DMS 273 treated with DMSO at 0.1 percent for 48 hours (cell line): ENCODE measurements at regions not wholly inside any gene's neighbourhood (a gene's known extent, or its start where the extent isn't known, plus 50 kb on each side); places are given as distances from the start of the nearest gene placed in this dataset.
"Not testable (repeated sequence)": the region's sequence is repeated elsewhere in the genome, so short reads cannot be mapped to it uniquely, and the experiment has no call there.

Source experiments
- DNase-seq: peaks from one replicate; lab custom pipeline; 2025; lab: John Stamatoyannopoulos, UW

DNA sequence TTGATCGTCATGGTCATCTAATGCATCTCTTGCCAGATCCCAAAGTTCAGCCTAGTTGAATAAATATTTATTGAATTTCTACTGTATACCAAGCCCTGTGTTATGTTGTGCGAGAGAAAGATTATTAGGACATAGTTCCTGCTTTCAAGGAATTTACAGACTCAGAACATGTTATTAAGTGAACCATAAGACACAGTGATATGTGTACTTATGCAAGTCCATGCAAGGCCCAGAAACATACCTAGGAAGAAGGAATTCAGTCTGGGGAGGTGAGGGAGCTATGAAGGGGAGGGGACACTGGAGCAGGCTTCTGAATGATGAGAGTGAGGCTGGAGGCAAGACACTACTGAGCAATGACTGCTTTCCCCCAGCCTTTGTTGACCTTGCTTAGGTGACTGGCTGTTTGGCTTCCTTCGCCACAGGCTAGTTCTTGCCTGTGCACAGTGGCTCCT lies 81.4 kb downstream of the ACAA2 start:
- no peak for DNase-seq

DNA sequence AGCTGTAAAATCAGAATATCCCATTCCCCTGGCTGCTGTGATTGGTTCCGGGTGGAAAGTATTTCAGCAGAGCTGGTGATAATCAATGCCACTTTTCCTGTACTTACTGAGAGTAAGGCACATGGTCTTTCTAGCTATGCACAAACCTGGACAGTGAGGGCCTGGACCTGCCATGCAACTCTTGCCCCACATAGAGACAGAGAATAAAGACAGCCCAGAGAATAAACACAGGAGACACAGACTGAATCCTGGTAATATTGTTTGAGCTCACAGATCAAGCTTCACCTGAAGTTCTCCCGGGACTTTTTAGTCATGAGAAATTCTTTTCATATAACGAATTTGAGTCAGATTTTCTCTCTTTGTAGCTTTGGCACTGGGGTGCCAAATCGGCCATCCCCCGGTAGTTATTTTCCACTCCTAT lies 81.9 kb downstream of the ACAA2 start:
- DNase-seq, result no peak

DNA sequence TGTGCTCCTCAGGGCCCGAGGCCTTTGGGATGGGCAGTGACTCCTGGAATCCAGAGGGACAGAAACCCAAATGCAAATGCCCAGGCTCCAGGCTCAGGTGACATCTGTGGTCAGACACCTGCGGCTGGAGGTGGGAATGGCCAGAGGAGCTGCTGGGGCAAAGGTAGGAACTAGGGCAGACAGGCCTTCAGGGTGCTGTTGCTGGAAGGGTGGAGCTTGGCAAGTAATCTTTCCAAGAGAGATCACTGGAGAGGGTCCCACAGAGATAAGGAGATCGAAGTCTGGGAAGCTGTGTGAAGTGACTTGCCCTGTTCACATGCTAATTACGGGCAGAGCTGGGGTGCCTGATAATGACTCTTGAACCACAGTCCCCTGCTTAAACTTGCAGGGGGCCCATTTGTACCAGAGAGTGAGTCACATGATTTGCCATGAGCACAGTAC lies 82.4 kb downstream of the ACAA2 start:
- DNase-seq, result no peak

DNA sequence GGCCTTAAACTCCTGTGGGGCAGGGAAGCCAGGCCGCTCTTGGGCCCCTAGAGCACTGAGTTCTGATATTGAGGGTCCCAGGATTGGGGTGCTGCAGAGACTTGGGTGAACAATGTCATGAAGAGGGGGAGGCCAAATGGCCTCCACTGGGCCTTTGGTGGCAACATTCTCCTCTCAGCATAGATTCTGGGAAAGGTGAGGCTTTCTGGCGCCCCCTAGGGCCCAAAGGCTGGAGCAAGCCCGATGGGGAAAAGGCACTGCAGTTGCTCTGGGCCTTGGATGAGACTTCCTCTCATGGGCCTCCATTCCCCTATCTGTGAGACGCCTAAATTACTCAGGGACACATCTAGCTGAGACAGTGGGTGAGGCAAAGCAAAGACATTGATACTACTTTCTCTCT lies 84.8 kb downstream of the ACAA2 start:
- DNase-seq, result peak; percentile 21

DNA sequence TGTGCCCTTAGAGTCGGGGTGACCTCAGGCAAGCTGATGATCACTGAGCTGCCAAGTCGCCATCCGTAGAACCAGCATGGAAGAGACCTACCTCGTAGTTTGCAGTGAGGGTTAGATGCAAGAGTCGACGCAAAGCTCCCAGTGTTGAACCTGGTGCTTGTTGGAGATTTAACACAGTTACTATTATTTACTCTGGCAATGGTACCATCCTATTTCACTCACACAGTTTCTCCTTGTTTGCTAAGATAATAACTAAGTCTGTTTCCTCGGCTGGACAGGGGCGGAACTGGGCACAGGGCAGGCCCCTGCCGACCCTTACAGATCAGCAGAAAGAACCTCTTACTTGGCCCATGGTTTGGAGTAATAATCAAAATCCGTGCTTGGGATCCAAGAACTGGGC lies 85.5 kb downstream of the ACAA2 start:
- no peak for DNase-seq

DNA sequence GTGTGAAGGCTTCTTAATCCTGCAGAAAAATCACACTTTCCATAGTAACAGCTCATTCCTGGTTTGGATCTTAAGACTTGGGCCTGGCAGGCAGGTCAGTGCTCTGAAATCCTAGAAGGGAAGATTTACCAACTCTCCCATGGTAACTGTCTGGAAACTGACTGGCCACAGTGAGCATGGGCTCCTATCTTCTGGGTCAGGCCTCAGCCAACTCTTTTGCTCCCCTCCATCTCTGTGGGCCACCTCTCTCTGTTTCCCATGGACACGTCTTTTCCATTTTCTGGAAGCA lies 86.7 kb downstream of the ACAA2 start:
- no peak for DNase-seq

DNA sequence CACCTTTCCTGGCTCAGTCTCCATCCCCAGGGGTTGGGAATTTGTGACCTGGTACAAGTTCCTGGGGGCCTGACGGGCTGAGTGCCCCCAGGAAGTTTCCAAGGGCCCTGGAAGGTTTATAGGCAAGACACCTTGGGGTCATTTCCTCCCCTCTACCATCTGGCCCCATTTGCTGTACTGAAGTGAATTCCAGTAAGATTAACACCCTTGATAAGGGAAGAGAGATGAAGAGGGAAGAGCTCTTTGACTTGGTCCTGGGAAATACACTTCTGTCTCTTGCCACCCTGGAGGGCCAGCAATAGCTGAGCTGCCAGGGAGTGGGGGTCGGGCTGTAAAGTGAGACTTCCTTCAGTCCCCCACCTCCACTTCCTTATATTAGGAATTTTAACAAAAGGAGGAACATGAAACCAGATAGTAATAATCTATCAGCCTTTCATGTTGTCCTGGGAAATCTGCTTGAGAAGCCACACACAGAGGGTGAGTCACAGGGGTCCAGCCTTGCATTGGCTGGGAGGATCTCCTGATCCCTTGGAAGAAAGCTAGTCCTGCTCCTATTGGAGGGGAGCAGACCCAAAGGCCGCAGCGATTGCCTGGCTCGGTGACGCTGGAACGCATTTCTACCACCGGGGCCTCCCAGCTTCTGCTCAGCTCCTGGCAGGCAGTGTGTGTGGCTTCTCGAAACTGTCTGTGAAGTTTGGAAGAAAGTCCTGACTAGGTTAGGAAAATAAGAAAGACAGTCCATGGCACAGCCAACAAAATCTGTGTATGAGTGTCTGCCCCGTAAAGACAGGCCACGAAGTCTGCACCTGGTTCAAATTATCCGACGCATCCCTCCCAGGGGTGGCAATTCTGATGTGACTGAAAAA lies 87.3 kb downstream of the ACAA2 start:
- peak; percentile 77 for DNase-seq

DNA sequence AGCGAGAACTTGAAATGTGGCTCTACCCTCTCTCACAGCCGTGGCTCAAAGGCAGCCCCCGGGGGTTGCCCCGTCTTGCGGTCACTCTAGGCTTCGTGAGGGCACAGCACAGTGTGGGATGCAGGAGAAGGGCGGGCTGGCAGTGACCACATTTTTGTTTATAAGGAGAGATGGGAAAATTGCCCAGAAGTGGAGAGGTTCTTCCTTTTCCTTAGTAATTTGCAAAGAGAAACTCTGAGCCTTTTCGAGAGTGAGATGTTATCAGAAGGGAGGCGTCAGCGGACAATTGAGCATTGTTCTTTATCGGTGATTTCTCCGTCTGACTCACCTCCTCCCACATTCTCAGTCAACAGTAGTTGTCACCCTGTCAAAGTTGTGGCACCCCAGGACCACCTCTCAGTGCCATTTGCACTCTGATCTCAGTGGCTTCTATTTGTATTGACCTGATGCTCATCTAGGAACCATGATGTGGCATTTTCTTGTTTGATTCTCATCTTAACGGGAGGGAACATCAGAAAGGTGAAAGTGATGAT lies 89.6 kb downstream of the ACAA2 start:
- no peak for DNase-seq

DNA sequence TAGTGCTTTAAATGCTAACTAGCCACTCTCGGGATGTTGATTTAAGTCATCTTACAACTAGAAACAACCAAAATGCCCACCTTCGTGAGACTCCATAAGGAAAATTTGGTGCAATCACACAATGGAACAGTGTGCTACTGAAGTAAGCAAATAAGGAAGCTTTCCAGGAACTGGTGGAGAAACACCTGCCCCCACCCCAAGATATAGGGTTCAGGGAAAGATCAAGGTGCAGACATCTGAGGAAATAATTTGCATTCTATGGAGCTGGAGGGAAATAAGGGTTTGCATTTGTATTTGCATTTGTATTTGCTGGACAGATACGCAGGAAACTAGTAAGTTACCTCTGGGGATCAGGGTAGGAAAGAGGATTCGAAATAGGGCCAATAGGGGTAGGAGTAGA lies 90.9 kb downstream of the ACAA2 start:
- DNase-seq, result no peak

DNA sequence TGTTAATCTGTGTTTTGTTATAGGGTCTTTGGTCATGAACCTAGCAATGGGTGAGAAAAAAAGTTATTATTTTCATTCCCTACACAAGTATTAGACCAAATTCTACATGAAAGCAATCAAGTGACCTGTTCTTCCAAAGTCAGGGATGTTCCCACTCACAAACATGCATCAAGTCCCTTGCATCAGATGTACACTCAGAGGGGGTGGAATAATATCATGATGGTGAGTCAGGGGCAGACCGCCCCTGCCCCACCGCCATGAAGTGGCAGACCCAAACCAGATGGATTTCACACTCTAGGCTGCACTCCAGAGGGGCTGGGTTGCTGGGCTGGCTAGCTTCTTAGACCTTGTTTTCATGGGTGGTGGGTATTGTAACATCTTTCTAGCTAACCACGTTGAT lies 91.4 kb downstream of the ACAA2 start:
- DNase-seq, result no peak

DNA sequence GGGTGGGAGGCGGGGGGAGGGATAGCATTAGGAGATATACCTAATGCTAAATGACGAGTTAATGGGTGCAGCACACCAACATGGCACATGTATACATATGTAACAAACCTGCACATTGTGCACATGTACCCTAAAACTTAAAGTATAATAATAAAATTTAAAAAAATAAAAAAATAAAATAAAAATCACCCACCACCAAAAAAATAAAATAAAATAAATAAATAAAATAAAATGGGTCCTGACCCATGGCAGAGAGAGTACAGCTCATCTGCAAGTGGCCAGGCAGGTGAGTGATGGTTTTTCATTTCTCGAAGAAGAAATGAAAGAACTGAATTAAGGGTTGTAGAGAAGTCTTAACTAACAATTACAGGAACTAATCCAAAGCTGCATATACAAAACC lies 92.4 kb downstream of the ACAA2 start:
- not testable (repeated sequence) for DNase-seq

DNA sequence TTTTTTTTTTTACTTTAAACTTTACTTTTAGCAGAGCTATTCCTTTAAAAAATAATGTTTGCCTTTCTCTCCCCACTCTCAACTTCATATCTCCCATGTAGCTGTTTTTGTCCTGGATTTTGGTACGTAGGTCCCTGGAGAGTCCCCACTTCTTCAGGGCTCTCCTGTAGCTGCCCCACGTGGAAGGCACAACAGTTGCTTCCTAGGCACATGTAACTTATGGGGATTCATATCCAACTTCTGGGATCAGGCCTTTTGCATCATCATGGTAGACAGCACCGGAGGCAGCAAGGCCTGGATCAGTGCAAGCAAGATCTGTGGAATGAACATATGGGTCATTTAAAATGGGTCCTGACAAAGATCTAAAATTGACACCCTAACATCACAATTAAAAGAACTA lies 95.7 kb downstream of the ACAA2 start:
- no peak for DNase-seq

DNA sequence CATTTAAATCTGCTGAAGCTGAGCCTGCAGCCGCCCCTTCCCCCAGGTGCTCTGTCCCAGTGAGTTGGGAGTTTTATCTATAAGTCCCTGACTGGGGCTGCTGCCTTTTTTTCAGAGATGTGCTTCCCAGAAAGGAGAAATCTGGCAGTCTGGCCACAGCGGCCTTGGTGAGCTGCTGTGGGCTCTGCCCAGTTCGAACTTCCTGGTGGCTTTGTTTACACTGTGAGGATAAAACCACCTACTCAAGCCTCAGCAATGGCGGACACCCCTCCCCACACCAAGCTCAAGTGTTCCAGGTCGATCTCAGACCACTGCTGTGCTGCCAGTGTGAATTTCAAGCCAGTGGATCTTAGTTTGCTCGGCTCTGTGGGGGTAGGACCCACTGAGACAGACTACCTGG lies 97.3 kb downstream of the ACAA2 start:
- DNase-seq, result no peak

DNA sequence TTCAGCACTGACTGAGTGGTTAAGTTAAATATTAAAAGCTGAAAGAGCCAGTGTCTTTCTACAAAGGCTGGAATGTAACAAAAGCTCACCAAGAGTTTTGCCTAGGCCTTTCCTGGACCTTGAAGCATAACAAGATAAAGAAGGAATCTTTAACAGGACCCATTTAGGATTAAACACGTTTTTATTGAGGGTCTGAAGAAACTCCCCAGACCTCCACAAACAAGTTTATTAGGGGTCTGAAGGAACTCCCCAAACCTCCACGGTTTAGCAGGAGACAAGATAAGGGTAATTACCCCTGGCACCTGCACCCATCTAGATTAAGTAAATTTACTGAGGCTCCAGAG lies 104.0 kb downstream of the ACAA2 start:
- DNase-seq, result no peak

DNA sequence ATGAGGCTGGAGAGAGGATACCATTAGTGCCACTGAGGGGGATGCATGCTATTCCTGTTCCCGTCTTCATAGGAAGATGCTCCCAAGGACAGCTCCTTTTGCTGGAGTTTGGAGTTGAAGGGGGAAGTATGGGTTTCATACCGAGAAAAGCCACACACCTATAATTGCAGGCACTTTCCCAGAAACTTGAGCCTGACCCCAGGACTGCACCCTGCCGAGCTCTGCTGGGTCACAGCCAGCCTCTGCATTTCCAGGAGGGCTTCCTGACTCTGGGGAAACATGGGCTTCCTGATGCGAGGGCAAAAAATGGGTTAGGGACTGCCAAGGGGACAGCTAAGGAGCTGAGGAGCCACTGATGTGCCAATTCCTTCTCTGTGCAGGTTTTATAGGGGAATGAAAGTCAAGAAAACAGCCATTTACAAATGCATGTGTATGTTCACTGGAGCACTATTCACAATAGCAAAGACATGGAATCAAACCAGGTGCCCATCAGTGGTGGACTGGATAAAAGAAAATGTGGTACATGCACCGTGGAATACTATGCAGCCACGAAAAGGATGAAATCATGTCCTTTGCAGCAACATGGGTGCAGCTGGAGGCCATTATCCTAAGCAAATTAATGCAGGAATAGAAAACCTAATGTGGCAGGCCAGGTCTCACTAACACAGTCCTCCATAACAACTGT lies 104.5 kb downstream of the ACAA2 start:
- DNase-seq, result no peak

DNA sequence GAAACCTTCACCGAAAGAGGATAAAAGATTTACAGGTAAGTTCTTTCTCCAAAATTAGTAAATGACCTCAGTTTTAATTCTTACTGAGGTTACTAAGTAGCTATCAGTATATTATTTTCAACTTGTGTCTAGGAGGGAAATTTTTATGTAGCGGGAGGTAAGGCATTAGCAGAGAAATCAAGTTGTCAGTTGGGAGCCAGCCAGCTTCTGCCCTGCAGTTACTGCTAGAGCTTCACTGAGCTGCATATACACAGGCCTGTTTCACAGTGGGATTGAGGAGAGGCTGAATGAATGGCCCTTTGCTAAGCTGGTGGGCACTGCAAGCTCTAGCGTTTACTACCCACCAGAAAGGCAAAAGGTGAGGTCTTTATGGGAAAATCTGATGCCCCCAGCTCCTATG lies 105.7 kb downstream of the ACAA2 start:
- no peak for DNase-seq

DNA sequence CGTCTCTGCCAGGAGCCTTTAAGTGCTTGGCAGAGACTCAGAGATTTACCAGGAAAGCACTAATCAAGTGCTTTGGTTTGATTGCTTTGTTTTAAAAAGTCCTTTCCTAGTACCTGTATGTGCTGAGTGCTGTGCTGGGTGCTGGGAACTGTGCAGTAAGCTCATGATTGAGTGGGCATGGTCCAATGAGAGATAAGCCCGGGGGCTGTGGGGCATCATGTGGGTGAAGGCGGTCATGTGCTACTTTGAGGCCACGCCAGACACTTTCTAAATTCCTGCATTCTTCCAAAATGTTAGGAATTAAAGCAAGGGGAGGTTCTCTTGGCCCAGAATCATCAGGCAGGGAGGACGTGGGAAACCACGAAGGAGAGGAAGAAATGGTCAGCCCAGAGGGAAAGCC lies 109.0 kb downstream of the ACAA2 start:
- no peak for DNase-seq

DNA sequence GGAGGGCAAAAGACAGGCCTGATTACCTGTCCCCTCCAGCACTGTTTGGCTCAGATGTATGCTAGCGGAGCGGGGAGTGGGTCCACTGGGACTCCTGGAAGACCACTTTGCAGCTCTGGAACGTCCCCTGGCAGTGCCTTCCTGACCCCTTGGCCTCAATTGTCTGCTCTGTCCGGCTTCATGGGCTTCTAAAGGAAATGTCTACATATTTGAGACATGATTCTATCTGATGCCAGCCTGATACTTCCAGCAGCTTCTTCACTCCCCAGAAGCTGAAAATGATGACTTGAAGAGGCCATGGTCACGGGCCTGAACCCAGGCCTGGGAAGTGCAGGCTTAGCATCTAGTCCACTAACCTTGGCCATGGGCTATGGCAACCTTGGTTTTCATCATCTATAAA lies 112.1 kb downstream of the ACAA2 start:
- DNase-seq, result no peak

DNA sequence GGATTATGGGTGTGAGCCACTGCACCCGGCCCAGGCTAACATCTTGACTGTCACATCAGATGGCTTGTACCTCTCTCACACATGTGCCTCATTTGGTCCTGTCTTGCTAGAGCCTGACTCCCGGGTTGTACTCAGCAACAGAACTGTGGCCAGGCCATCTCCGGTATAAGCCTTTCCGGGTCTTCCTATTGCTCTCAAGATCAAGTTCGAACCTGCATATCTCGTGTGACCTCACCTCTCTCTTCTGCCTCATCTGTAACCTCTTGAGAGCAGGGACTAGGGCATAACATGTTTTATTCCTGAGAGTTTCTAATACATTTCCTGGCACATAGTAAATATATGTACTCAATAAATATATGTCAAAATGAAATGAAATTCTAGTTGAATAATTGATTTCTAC lies 114.0 kb downstream of the ACAA2 start:
- no peak for DNase-seq

DNA sequence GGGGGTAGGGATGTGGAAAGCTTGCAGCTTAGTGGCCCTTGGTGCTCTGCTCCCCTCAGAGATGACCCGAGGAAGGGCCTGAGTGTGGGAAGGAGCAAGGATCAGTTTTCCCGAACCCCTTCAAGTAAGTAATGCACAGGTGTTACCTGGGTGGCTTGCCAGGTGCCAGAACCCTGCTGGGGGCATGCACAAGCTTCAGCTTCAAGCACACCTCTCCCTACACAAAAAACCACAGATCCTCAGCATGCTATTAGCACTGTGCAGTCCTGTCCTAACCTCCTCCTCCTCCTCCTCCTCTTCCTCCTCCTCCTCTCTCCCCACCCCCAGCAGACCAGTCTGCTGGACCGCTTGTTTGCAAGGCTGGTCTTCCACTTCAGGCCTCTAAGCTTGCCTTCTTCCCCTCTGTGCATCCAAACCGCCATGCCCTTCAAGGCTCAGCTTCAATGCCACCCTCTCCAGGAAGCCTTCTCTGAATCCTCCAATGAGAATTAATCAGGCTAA lies 114.8 kb downstream of the ACAA2 start:
- no peak for DNase-seq

DNA sequence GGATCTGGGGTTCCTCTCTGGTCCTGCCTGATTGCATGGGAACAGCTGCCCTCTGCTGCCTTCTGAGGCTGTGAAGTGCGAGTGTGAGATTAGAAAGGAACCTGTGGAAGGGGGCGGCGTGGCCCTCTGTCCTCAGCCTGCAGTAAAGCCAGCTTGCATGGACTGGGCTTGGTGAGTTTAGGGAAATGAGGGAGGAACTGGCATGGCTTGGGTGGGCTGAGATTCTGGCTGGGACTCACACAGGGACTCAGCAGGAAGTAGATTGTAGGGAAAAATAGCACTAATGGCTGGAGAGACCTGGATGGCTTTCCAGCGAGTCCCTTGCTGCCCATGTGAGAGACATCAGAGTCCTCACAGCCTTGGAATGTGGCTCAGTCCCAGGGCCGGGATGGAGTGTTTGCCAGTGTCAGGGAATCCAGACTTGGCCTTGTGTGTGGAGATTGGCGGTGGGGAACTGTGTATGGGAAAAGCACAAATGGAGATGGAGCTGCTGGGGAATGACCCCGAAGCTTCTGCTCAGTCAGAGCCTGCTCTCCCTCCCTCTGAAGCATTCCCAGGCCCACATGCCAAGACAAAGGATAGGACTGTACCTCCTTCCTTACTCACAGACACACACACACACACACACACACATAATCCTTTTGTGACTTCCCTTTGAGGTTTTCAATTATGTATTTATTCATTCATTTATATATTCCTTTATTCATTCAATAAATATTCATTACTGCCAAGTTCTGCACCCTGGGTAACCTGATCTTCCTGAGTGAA lies 115.4 kb downstream of the ACAA2 start:
- DNase-seq, result no peak

DNA sequence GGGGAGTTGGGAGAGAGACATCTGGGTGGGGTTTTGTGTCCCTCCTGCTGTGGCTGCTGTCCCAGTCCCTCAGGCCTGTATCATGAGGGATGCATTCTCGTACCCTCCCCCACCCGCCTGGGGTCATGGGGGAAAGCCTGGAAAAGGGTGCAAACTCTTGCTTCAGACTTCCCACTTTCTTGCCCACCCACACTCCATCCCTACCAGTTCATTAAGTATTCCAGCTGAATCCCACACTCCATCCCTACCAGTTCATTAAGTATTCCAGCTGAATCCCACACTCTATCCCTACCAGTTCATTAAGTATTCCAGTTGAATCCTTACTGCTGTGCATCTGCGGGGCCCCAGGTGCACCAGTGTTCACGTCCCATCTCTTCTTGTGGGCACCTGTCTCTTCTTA lies 116.3 kb downstream of the ACAA2 start:
- no peak for DNase-seq

DNA sequence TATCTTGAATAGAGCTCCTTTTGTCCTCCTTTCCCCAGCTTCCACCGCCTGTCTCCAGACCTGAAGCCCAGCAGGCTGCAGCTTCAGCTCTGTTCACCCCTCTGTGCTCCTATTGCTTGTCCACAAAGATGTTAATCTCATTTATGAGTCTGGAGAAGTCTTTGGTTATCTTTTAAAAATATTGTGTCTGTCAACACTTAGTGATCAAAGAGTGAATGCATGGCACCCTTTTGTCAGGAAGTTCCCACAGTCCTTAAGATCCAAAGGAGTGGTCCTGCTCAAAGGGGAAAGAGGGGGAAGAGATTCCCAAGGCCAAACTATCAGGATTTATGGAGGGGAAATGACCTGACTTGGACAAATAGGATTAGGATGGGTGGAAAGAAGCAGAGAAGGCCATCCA lies 118.9 kb downstream of the ACAA2 start:
- DNase-seq, result no peak
